H1 (cell line): ENCODE measurements at regions not wholly inside any gene's neighbourhood (a gene's known extent, or its start where the extent isn't known, plus 50 kb on each side); places are given as distances from the start of the nearest gene placed in this dataset.

Source experiments
- BCL11A ChIP-seq, 2 experiments: IDR thresholded peaks; one replicate each; pipeline ENCODE4 v1.6.1; 2011; ENCODE audit warnings: low read depth in 2 of 2, low read length in 2 of 2, mild to moderate bottlenecking in 2 of 2
- CEBPB ChIP-seq: IDR thresholded peaks from 2 replicates; pipeline ENCODE4 v1.6.1; 2012; ENCODE audit warnings: low read depth, low read length
- EGR1 ChIP-seq: IDR thresholded peaks from 2 replicates; pipeline ENCODE4 v1.6.1; 2011; ENCODE audit warnings: low read depth, low read length, borderline replicate concordance
- EP300 ChIP-seq, 2 experiments: IDR thresholded peaks; 1 replicate in 1 of 2; 2 replicates in 1 of 2; pipeline ENCODE4 v1.6.1; 2011 to 2012; ENCODE audit warnings: low read depth in 2 of 2, low read length in 2 of 2, mild to moderate bottlenecking in 2 of 2, borderline replicate concordance in 1 of 2, inconsistent platforms in 1 of 2, moderate library complexity in 1 of 2
- EZH2 ChIP-seq: fragments of 200-600 bp; sonication (generic); IDR thresholded peaks from 2 replicates; pipeline ENCODE4 v1.7.1; 2012; ENCODE audit warnings: low read depth, mild to moderate bottlenecking, moderate library complexity, low read length, inconsistent platforms; ENCODE audit not compliant: severe bottlenecking
- GABPA ChIP-seq: IDR thresholded peaks from 2 replicates; pipeline ENCODE4 v1.6.1; 2011; ENCODE audit warnings: mild to moderate bottlenecking, low read length, moderate library complexity, borderline replicate concordance; ENCODE audit not compliant: insufficient read depth
- JUN ChIP-seq: IDR thresholded peaks from 2 replicates; pipeline ENCODE4 v1.6.1; 2011; ENCODE audit warnings: low read depth, mild to moderate bottlenecking, improper control_type of control experiment, low read length
- JUND ChIP-seq: IDR thresholded peaks from 2 replicates; pipeline ENCODE4 v1.6.1; 2011; ENCODE audit warnings: mild to moderate bottlenecking, improper control_type of control experiment, low read length
- NANOG ChIP-seq: IDR thresholded peaks from 2 replicates; pipeline ENCODE4 v1.6.1; 2011; ENCODE audit warnings: low read length, low read depth, mild to moderate bottlenecking, inconsistent platforms; ENCODE audit not compliant: insufficient read depth, poor library complexity, severe bottlenecking
- SP4 ChIP-seq: IDR thresholded peaks from 2 replicates; pipeline ENCODE4 v1.6.1; 2012; ENCODE audit warnings: low read length, inconsistent platforms
- SRF ChIP-seq: IDR thresholded peaks from 2 replicates; pipeline ENCODE4 v1.6.1; 2011; ENCODE audit warnings: mild to moderate bottlenecking, low read depth, low read length, moderate library complexity
- TAF7 ChIP-seq: optimal IDR thresholded peaks from 2 replicates; pipeline ENCODE3; 2011; ENCODE audit warnings: low read depth, mild to moderate bottlenecking, inconsistent platforms, low read length, moderate library complexity, borderline replicate concordance
- TF ChIP-seq, protein P1 (sequence below): fragments of 300-600 bp; sonication (generic); IDR thresholded peaks from 2 replicates; pipeline ENCODE4 v1.7.1; 2012; ENCODE audit warnings: low read length, moderate library complexity, mild to moderate bottlenecking, inconsistent platforms; ENCODE audit not compliant: insufficient replicate concordance

DNA sequence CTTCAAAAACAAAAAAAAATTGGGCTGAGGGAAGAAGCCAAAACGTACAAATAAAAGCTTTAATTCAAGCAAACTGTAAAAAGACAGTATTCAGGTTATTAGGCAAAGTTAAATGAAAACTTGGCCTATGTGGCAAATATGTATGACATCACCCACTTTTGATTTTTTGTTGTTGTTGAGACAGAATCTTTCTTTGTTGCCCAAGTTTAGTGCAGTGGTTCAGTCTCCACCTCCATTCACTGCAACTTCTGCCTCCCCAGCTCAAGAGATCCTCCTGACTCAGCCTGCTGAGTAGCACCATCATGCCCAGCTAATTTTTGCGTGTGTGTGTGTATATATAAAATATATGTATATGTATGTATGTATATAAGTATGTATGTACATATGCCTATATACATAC lies 440.4 kb upstream of the NRXN1 start (continued):
- TF ChIP-seq, protein P1, sequence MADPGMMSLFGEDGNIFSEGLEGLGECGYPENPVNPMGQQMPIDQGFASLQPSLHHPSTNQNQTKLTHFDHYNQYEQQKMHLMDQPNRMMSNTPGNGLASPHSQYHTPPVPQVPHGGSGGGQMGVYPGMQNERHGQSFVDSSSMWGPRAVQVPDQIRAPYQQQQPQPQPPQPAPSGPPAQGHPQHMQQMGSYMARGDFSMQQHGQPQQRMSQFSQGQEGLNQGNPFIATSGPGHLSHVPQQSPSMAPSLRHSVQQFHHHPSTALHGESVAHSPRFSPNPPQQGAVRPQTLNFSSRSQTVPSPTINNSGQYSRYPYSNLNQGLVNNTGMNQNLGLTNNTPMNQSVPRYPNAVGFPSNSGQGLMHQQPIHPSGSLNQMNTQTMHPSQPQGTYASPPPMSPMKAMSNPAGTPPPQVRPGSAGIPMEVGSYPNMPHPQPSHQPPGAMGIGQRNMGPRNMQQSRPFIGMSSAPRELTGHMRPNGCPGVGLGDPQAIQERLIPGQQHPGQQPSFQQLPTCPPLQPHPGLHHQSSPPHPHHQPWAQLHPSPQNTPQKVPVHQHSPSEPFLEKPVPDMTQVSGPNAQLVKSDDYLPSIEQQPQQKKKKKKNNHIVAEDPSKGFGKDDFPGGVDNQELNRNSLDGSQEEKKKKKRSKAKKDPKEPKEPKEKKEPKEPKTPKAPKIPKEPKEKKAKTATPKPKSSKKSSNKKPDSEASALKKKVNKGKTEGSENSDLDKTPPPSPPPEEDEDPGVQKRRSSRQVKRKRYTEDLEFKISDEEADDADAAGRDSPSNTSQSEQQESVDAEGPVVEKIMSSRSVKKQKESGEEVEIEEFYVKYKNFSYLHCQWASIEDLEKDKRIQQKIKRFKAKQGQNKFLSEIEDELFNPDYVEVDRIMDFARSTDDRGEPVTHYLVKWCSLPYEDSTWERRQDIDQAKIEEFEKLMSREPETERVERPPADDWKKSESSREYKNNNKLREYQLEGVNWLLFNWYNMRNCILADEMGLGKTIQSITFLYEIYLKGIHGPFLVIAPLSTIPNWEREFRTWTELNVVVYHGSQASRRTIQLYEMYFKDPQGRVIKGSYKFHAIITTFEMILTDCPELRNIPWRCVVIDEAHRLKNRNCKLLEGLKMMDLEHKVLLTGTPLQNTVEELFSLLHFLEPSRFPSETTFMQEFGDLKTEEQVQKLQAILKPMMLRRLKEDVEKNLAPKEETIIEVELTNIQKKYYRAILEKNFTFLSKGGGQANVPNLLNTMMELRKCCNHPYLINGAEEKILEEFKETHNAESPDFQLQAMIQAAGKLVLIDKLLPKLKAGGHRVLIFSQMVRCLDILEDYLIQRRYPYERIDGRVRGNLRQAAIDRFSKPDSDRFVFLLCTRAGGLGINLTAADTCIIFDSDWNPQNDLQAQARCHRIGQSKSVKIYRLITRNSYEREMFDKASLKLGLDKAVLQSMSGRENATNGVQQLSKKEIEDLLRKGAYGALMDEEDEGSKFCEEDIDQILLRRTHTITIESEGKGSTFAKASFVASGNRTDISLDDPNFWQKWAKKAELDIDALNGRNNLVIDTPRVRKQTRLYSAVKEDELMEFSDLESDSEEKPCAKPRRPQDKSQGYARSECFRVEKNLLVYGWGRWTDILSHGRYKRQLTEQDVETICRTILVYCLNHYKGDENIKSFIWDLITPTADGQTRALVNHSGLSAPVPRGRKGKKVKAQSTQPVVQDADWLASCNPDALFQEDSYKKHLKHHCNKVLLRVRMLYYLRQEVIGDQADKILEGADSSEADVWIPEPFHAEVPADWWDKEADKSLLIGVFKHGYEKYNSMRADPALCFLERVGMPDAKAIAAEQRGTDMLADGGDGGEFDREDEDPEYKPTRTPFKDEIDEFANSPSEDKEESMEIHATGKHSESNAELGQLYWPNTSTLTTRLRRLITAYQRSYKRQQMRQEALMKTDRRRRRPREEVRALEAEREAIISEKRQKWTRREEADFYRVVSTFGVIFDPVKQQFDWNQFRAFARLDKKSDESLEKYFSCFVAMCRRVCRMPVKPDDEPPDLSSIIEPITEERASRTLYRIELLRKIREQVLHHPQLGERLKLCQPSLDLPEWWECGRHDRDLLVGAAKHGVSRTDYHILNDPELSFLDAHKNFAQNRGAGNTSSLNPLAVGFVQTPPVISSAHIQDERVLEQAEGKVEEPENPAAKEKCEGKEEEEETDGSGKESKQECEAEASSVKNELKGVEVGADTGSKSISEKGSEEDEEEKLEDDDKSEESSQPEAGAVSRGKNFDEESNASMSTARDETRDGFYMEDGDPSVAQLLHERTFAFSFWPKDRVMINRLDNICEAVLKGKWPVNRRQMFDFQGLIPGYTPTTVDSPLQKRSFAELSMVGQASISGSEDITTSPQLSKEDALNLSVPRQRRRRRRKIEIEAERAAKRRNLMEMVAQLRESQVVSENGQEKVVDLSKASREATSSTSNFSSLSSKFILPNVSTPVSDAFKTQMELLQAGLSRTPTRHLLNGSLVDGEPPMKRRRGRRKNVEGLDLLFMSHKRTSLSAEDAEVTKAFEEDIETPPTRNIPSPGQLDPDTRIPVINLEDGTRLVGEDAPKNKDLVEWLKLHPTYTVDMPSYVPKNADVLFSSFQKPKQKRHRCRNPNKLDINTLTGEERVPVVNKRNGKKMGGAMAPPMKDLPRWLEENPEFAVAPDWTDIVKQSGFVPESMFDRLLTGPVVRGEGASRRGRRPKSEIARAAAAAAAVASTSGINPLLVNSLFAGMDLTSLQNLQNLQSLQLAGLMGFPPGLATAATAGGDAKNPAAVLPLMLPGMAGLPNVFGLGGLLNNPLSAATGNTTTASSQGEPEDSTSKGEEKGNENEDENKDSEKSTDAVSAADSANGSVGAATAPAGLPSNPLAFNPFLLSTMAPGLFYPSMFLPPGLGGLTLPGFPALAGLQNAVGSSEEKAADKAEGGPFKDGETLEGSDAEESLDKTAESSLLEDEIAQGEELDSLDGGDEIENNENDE, result no peak
- no peak for TF ChIP-seq EZH2
- TF ChIP-seq JUND, result no peak
- no peak for TF ChIP-seq NANOG
- TF ChIP-seq SRF, result no peak
- no peak for TF ChIP-seq EP300 (IDR thresholded peaks at IDR 0.05; ENCODE audit: borderline replicate concordance in 1 of 2, low read depth in 2 of 2, low read length in 2 of 2)
- TF ChIP-seq CEBPB, result no peak
- no peak for TF ChIP-seq BCL11A (IDR thresholded peaks at IDR 0.05; ENCODE audit: low read depth in 2 of 2, low read length in 2 of 2)
- TF ChIP-seq JUN, result no peak
- TF ChIP-seq GABPA, result no peak
- no peak for TF ChIP-seq TAF7
- TF ChIP-seq SP4, result no peak
- no peak for TF ChIP-seq EGR1
